ENCODE measurements at regions not wholly inside any gene's neighbourhood (a gene's known extent, or its start where the extent isn't known, plus 50 kb on each side); places are given as distances from the start of the nearest gene placed in this dataset.

- TF ChIP-seq ZNF584 (CRISPR knock-in tag; IDR thresholded peaks at IDR 0.05; ENCODE audit: low read depth): no peak
- no peak for TF ChIP-seq EP400 (IDR thresholded peaks at IDR 0.05)
- TF ChIP-seq RBM15 (IDR thresholded peaks at IDR 0.05; ENCODE audit: insufficient read depth, low read length): no peak
- TF ChIP-seq FUS (optimal IDR thresholded peaks at IDR 0.05; ENCODE audit: low read depth, low read length): no peak
- no peak for TF ChIP-seq ZNF408 (CRISPR knock-in tag; IDR thresholded peaks at IDR 0.05; ENCODE audit: low read depth)
- no peak for TF ChIP-seq THRB (CRISPR knock-in tag; conservative IDR thresholded peaks at IDR 0.05)
Observed at GRCh38 chr3:117074826-117075225, 365.2 kb downstream of the TUSC7 start (continued).

GRCh38 chr3:117079997-117080396, 370.4 kb downstream of the TUSC7 start:
- intact Hi-C loops (cut with micrococcal nuclease): no loop called here
- no peaks in the 10 kb centered on the region for H3K9me1 ChIP-seq (ENCODE audit: control insufficient read depth, insufficient read depth, low read length)
- H3K79me2 ChIP-seq (ENCODE audit: control insufficient read depth, insufficient read depth, low read length): no peaks in the 10 kb centered on the region
- no peaks in the 10 kb centered on the region for H4K20me1 ChIP-seq (replicated peaks; ENCODE audit: control insufficient read depth, insufficient read depth, low read length)
- H3K36me3 ChIP-seq (ENCODE audit: control insufficient read depth, insufficient read depth, low read length): no peaks in the 10 kb centered on the region
- no peak overlapping the region for H3K4me3 ChIP-seq
- POLR2A ChIA-PET: no interaction called here
- no TSS peak for BruUV-seq (replicated peaks)
- H2AFZ ChIP-seq (ENCODE audit: low read depth, low read length): no peak overlapping the region
- DNase-seq (ENCODE audit: extremely low read depth in 1 of 4, low spot score in 3 of 4): no peak
- in situ Hi-C loops (cut with MboI): no loop called here
- no peaks in the 10 kb centered on the region for H3K4me1 ChIP-seq (replicated peaks in 1 of 2; ENCODE audit: control insufficient read depth in 2 of 2, insufficient read depth in 2 of 2, low read length in 2 of 2)
- CTCF ChIA-PET (ENCODE audit: low intra/inter-chr PET ratio): no interaction called here
- FAIRE-seq: no peak
- no peak overlapping the region for H3K27ac ChIP-seq (ENCODE audit: extremely low read depth, low read depth, low read length)
- TF ChIP-seq BCL6 (CRISPR knock-in tag; IDR thresholded peaks at IDR 0.05) (no peak), L3MBTL2 (IDR thresholded peaks at IDR 0.05) (no peak), BHLHE40 (IDR thresholded peaks at IDR 0.05; ENCODE audit: low read length) (no peak), IRF9 (tag; IDR thresholded peaks at IDR 0.05) (no peak), ZNF584 (CRISPR knock-in tag; IDR thresholded peaks at IDR 0.05; ENCODE audit: low read depth) (no peak), TFAM (CRISPR knock-in tag; conservative IDR thresholded peaks at IDR 0.05) (no peak), CHD2 (IDR thresholded peaks at IDR 0.05; ENCODE audit: low read depth, low read length) (no peak)
- no peak overlapping the region for H3K9ac ChIP-seq (ENCODE audit: insufficient read depth in 1 of 2, low read depth in 2 of 2, low read length in 2 of 2)
- H3K9me3 ChIP-seq (replicated peaks; ENCODE audit: control insufficient read depth, insufficient read depth, low read depth, low read length): no peaks in the 10 kb centered on the region
- no peak for ATAC-seq
- 0% methylated on average over 4 of the region's 4 CpGs for WGBS (ENCODE audit: insufficient coverage, low coverage, missing lambda C conversion rate)
- H3K4me2 ChIP-seq (ENCODE audit: insufficient read depth, low read length): no peak overlapping the region
- no peaks in the 10 kb centered on the region for H3K27me3 ChIP-seq (ENCODE audit: control insufficient read depth in 2 of 2, insufficient read depth in 2 of 2, low read length in 2 of 2)

All from K562 (cell line).